Ramos (cell line): ENCODE measurements at regions not wholly inside any gene's neighbourhood (a gene's known extent, or its start where the extent isn't known, plus 50 kb on each side); places are given as distances from the start of the nearest gene placed in this dataset.

Experiments
- in situ Hi-C: fragments of 300-500 bp; cut with MboI; formaldehyde crosslinking; loops from one replicate; pipeline ENCODE4 v1.14.3; 2022; ENCODE audit warnings: low sequenced_read_pairs; ENCODE audit not compliant: unreplicated experiment

DNA sequence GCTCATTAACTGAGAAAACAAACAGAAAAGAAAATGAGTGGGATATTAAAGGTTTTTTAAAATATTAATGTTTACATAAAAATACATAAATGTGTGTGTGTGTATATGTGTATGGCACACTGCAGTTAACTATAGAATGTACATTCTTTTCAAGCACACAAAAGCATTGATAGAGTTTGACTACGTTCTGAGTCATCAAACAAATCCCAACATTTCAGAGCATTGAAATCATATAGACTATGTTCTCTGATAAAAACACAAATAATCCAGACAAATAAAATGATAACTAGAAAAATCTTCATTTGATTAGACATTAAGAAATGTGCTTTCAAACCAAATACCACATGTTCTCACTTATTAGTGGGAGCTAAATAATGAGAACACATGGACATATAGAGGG is 84.3 kb upstream of the CELF4 start:
- in situ Hi-C loops: no loop called here

DNA sequence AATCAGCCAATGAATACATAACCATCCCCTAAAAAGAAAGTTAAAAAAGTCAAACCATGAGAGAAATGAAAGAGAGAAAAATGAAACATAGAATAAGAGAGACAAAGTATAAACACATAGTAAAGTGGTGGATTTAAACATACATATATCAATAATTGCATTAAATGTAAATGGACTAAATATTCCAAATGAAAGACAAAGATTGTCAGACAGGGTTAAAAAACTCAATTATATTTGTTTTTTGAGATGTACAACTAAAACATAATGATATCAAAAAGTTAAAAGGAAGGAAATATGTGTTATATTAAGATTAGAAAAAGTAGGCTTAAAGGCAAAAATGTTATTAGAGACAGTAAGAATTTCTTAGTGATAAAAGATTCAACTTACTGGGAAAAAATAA is 83.8 kb upstream of the CELF4 start:
- in situ Hi-C loops: no loop called here

DNA sequence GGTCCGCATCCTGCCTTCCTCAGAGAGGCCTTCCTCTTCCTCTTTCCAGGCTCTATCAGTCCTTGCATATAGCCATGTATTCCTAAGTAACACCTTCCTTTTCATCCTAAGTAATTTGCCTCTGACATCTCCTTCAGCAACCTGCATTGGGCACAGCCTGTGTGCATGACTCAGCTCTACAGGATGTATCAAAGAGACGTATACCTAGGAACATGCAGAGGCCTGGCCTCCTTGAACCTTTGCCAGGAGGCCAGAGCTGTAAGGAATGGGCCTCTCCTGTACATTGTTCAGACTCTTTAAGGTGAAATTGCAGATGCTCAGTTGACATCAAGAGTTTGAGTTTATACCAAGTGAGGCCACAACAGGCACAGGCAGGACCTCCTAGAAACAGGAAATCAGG is 76.0 kb upstream of the CELF4 start:
- in situ Hi-C loops: no loop called here

DNA sequence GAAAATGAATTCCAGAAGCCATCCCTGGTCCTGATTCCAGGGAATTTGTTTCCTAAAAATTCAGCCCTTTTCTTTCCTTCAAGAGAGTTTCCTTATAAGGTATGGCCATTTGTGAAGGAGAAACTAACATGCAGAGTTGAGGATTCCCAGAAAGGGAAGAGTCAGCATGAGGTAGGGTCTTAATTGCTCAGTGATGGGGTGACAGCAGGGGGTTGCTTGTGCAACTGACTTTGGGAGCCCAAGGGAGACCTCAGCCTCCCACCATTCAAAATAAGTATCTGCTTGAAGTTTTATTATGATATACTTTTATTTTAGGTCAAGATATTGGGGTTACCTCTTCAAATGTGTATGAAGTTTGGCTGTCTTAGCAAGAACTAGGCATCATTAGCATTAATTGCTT is 74.9 kb upstream of the CELF4 start:
- in situ Hi-C loops: no loop called here

DNA sequence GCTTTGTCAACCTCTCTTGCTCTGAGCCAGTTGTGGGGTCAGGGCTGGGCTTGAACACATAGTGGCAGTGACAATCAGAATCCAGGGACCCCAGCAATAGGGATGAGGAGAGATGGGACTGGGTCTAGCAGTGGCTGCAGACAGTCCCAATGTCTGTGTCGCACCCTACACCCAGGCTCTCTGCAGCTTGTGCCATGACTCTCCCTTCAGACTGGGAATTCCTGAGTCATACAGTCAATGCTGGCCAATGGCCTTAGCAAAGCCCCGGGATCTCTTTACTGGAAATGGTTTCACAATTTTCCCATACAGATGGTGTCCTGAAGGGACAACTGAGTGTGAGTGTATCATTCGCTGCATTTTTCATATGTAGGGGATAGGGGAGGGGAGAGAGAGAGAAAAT is 74.2 kb upstream of the CELF4 start:
- in situ Hi-C loops: no loop called here

DNA sequence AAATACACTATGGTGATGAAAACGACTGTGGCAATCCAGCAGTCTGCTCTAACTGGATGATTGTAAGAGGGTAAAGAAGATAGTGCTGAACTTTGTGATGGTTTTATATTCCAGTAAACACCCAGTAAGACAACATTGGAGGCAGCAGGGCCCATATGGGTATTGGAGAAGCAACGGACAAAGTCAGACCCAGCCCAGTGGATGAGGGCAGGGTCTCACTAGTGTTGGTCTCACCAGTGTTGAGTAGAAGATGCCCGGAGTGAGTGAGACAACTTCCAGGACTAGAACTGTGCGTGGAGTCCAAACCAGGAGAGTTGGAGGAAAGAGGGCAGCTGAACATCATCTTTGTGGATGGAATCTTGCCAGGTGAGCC is 71.9 kb upstream of the CELF4 start:
- in situ Hi-C loops: no loop called here

DNA sequence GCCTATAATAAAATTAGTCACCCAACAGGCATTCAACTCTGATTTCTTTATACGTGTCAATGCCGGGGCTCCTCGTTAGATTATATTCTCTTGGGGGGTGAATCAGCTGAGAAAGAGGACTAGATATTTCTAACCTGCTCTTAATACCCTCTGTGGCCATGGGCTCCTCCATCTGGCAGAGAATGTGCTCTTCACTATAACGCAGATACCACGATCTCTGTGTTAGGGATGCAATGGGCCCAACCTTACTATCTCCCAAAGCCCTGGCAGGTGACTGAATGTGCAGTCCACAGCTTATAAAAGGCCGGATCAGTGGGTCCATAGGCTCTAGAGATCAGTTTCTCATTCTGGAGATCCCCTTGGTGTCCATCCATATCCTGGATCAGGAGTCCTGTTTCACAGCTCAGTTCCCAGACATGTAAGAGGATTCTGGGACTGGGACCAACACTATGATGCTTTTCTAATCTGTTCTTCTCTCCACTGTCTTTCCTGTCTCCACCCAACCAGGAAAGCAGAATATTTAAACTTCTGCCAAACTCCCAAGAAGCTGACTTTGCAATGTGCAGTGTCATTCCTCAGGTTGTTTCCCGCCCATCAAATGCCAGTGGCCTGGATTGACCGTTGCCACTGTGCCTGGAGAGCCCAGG is 71.4 kb upstream of the CELF4 start:
- in situ Hi-C loops: no loop called here

DNA sequence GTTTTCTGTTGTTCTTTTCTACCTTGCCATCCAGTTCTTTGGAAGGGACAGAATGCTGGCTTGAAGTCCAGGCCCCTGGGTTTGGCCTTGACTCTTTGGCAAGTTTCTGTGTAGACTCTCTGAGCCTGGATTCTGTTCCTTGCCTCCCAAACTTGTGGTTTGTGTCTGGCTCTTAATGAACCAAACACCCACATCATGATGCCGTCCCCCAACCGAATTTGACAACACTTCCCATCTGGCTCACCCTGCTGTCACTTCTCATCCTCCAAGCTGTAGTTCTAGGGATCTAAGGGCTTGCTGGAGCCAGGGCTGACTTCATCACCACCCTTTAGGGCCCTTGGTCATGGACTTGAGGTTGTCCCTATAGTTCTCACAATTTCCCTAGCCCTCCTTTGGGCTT is 68.9 kb upstream of the CELF4 start:
- in situ Hi-C loops: no loop called here

DNA sequence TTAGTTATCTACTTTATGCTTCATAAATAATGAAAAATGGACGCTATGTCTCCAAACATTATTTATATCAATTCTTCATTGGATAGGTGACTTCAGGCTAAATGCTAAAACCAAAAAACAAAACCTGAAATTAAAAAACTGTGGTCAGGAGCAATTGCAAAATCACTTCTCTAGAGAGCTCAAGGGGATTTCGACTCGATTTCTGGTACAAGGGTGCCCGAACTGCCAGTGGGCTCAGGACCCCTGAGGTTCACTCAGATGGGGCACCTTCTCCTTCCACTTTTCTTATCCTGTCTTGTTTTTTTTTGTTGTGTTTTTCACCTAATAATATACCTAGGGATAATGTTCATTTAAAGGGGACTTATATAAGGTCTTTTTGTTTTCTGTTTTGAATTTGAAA is 65.8 kb upstream of the CELF4 start:
- in situ Hi-C loops: no loop called here

DNA sequence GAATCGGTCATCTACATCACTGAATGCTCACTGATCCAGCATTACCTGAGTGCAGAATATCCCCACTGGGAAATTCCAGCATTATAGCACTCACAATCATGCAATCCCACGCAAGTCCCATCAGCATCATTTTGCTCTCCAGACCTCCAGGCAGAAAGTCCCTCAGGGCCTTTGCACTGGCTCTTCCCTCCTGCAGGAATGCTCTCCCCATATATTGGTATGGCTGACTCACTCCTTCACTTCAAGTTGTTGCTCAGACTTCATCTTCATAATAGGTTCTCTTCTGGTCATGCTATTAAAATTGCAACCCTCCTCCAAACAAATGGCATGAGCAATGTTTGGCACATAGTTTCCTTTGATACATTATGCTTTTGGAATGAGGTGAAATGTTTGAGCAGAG is 64.7 kb upstream of the CELF4 start:
- in situ Hi-C loops: no loop called here

DNA sequence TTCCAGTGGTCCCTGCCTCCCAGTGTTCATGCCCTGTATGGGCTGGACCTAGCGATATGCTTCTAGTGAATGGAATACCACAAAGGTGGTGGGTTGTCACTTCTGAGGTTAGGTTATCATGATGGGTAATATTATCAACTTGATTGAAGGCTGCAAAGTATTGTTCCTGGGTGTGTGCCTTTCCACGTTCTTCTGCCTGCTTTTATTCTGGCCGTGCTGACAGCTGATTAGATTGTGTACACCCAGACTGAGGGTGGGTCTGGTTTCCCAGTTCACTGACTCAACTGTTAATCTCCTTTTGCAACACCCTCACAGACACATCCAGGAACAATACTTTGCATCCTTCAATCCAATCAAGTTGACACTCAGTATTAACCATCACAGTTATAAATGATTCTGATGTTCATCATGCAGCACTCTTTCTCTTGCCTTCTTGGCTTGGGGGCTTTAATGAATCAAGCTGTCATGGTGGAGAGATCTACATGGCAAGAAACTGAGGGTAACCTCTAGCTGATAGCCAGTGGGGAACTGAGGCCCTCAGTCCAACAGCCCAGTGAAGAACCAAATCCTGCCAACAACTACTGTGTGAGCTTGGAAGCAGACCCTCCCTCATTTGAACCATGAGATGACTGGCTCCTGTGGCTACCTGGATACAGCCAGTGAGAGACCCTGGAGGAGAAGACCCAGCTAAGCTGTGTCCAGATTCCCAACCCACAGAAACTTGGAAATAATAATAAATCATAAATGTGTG is 63.0 kb upstream of the CELF4 start:
- in situ Hi-C loops: no loop called here

DNA sequence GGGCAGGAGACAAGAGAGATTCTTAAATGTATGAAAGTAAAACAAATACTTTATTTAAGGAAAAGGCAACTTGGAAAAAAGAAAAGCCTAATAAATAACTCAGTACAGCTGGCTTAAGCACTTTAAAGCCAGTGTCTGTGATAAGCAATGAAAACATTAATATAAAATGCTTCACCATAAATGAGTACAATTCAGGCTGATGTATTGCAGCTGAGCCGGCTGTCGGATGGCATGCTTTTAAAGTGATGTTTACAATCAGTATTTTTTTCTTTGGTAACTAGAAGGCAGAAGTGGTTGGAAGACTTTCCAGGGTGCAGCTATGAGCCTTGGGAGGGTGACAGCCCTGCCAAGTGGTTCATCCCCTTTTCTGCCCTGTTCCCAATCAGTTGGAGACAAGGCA is 58.7 kb upstream of the CELF4 start:
- in situ Hi-C loops: no loop called here

DNA sequence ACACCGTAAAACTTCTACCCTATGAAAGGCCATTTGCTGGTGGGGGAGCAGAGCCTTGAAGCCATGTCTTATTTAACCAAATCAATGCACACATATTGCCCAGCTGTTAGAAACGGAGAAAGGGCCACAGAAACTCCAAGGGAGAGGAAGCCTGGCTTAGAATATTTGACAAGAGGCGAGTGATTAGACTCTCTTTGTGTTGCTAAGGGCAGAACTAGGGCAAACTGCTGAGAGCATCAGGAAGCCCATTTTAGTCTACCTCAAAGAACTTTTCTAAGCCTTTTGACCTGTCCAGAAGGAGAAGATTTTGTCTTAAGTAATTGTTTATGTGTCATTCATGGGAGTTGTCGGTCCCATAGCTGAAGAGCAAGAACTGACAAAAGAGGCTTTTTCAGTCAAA is 54.4 kb upstream of the CELF4 start:
- in situ Hi-C loops: no loop called here

DNA sequence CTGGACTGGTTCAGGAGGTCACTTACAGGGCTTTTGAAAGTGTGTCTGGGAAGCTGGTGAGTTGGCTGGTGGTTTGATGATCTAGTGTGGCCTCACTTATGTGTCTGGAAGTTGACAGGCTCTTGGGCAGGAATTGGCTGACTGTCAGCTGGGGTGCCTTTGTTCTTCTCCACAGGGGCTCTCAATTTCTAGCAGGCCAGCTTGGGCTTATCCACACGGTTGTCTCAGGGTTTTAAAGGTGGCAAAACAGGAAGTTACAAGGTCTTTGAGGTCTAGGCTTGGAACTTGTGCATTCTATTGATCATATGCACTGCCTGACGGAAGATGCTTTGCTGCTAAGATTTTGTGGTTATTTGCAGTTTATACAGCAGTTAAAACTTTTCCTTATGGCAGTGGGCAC is 52.0 kb upstream of the CELF4 start:
- in situ Hi-C loops: no loop called here
